ENCODE measurements at regions not wholly inside any gene's neighbourhood (a gene's known extent, or its start where the extent isn't known, plus 50 kb on each side); places are given as distances from the start of the nearest gene placed in this dataset.

GRCh38 chr9:118058227-118058626 lies 354.0 kb downstream of the TLR4 start:
- DNase-seq (ENCODE audit: low read depth in 3 of 3), result no peak

DNA sequence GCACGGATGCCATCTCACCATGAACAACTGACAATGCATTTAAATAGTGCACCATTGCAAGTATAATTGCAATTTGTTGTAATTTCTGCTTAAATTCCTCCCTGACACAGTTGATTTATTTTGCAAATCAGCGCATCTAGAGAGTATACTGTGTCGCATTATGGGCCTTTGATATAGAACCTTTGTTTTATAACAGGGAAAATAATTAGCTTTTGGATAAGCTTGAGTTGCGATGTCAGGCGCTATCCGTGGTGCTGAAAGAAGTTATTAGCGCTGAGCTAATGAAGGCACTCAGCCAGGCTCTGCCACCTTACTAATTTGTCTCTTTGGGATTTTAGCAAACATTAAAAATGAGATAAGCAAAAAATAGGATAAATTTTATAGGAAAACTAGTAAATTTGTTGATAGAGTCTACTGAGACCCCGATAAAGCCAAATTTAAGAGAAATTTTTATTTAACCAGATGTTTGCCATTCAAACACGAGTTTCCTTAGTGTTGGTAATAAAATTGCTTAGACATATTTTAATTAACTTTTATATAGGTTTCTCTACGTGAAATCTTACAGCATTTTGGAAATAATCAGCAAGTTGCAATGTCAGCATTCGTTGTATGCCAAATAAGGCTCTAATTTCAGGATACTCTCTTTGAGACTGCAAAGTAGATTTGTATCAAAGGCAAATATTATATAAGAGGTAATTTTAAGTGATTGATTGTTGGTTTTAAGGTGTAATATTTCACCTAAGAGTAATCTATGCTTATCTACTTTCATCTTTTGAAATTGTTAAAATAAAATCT lies 355.5 kb downstream of the TLR4 start:
- DNase-seq (ENCODE audit: low read depth in 3 of 3), result no peak

DNA sequence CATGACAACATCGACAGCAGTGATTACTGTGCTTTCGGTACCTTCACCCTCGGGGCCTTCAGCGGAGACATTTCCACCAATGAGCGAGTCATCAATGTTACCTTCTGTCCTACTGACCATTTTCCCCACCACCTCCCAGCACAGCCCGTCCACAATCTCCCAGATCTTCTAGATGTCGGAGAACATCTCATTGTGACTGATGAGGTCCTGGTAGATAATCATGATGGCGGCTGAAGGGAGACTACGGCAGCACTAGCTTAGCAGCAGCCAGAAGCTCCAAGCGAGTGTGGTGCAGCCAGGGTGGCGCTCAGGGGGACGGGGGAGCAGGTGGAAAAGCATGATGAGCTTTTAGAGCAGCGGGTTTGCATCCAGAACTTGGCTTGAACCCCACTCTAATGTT lies 379.0 kb downstream of the TLR4 start:
- DNase-seq (ENCODE audit: low read depth in 3 of 3), result no peak

GRCh38 chr9:118088090-118088489 lies 383.9 kb downstream of the TLR4 start:
- no peak for DNase-seq (ENCODE audit: low read depth in 3 of 3)

DNA sequence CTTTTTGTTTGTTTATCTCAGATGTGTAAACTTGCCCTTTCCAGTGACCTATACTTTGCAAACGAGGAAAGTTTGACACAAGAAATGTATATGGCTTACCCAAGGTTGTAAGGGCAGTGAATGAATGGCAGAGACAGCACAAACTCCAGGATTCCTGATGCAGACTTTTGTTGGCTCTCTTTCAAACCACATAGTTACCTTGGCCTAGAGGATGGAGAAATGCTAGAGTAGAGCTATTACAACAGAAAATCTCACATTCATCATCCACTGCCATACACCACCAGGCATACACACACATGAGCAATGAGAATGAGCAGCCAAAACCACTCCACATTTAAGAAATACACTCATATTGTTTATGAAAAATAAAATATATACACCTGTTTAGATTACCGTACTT lies 387.0 kb downstream of the TLR4 start:
- no peak for DNase-seq (ENCODE audit: low read depth in 3 of 3)

DNA sequence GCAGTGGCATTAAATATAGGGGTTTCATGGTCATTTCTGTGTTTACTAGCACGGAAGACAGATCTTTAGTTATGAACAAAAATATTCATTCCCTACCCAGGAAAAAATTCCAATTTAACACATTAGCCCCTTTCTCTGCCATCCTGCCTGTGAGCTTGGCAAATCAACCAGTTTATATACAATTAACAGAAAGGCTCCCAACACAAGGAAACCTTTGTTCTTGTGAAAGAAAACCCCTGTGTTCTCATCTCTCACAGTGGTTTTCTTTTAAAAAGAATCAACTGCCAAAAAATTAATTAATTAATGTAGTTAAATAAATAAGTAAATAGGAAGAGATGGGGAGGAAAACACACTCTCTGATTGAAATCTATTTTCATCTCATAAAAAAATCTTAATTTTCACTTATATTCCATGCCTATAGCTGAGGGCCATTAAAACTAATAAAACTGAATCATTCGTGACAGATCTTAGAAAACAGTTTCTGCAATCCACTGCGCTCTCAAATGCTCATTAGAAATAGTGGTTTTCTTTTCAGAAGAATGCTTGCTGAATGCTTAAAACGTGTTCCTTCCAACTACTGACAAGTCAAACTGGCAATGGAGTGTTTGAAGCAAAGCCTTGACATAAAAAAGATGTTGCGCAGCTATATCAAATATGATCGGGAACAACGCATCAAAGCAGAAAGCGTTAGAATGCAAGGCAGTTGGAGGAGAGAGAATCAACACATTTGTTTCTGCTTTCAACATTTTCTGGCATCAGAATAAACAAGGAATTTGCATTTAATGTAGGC lies 387.7 kb downstream of the TLR4 start:
- no peak for DNase-seq (ENCODE audit: low read depth in 3 of 3)

DNA sequence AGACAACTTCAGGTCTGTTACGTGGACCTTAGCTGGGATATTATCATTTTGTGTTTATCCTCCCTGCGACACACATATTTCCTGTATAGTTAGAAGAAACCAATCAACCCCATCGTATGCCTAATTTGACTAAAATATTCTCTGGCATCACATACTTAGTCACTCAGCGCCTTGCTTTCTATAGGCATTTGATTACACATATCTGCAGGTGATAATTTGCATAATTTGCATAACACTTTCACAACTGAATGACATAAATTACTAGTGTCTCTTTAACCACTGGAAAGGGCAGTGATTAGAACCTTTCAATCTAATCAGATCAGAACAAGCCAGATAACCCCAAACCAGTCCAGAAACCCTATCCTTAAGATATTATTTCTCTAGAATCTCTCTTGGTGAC lies 390.2 kb downstream of the TLR4 start:
- no peak for DNase-seq (ENCODE audit: low read depth in 3 of 3)

DNA sequence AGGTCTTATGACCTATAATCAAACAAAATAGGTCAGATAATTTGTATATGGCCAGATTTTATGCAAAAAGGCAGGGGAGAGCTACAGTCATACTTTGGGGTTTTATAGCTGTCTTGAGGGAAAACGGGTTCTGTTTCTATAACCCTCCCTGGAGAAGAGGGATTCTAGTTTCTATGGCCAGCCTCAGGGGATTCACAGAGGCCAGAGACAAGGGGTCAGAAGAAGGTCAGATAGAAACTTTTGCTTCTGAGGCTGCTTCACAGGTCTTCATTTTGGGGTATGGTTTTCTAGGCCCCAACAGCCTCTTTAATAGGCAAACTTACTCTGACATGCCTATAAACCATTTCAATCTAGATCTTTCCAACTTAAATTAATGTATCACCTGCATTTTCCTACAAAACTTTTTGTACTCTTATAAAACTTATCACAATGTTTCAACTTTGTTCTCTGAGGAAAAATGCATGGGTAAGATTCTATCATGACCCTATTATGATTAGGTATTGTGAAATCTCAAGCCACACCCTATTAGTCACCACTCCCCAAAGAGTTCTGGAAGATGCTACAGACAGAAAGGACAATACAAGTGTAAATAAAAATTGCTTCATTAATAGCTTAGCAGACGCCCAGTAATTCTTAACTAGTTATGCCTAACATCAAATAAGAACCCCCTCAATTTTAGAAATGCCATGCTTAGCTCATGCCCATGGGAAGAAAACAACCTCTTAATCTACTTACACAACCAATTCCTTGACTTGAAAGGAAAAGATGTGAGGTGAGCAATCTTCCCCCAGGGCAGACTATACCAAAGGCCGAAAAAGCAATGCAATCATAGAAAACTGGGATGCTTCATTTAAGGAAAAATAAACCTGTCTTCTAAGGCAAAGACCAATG lies 396.6 kb downstream of the TLR4 start:
- DNase-seq (ENCODE audit: low read depth in 3 of 3), result no peak

DNA sequence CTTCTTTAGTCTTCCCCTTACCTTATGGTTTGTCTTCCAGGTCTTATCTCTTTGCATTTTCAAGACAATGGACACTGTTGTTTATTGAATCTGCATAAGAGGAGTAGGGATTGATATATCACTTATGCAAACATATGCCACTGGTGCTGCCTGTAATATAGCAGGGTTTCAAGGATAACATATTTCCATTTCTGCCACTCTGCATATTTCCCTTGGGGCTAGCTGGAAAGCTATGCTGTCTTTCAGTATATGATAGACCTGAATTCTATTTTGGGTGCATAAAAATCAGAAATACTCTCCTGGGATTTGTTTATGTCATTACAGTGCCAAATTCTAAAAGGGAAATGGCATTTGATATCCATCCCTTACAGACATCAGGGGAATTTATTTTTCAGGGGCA lies 400.2 kb downstream of the TLR4 start:
- DNase-seq (ENCODE audit: low read depth in 3 of 3), result no peak

- no peak for DNase-seq (ENCODE audit: low read depth in 3 of 3)
These were observed 404.8 kb downstream of the TLR4 start for GRCh38 chr9:118108971-118109370.

GRCh38 chr9:118109542-118109941 lies 405.3 kb downstream of the TLR4 start:
- DNase-seq (ENCODE audit: low read depth in 3 of 3), result no peak

- no peak for DNase-seq (ENCODE audit: low read depth in 3 of 3)
These were observed 417.2 kb downstream of the TLR4 start for GRCh38 chr9:118121361-118121760.

- DNase-seq (ENCODE audit: low read depth in 3 of 3), result no peak
These were observed 424.1 kb downstream of the TLR4 start for GRCh38 chr9:118128313-118128712.

- DNase-seq (ENCODE audit: low read depth in 3 of 3), result no peak
These were observed 425.3 kb downstream of the TLR4 start for GRCh38 chr9:118129541-118129940.

DNA sequence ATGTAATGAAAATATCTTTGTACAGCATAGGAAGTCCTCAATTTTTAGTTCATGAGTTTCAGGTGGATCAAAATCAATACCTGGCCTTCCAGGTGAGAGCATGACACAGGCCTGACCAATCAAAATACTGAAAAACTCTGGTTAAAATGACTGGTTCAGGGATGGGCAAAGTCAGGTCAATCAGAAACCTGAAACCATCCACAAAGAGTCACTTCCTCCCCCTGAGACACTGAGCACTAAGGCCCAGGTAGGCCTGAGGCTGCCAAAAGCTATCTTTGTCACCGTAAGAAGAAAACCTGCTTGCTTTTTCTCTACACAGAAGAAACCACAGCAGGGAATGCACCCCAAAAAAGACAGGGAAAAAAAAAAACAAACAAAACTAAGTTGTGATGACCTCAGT lies 444.8 kb downstream of the TLR4 start:
- DNase-seq (ENCODE audit: low read depth in 3 of 3), result no peak

DNA sequence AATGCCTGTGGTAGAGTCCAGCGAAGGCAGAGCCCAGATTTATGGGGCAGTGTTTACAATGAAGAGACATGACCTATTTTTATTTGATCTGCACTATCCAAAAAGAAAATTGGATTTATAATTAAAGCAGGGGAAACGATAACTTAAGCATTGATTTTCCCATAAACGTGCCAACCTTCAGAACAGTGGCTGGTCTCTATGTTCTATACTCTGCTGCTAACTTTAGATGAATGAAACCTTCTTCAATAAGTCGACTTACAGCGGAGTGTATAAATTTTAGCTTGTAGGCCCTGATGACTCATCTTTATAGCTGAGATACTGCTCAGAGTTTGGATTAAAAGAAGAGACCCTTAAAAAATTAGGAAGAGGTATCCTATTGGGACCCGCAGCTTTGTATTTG lies 452.6 kb downstream of the TLR4 start:
- DNase-seq (ENCODE audit: low read depth in 3 of 3), result no peak

GRCh38 chr9:118162716-118163115 lies 458.5 kb downstream of the TLR4 start:
- no peak for DNase-seq (ENCODE audit: low read depth in 3 of 3)

GRCh38 chr9:118163751-118164150 lies 459.5 kb downstream of the TLR4 start:
- DNase-seq (ENCODE audit: low read depth in 3 of 3), result no peak

- DNase-seq (ENCODE audit: low read depth in 3 of 3), result no peak
These were observed 461.2 kb downstream of the TLR4 start for GRCh38 chr9:118165451-118165850.

DNA sequence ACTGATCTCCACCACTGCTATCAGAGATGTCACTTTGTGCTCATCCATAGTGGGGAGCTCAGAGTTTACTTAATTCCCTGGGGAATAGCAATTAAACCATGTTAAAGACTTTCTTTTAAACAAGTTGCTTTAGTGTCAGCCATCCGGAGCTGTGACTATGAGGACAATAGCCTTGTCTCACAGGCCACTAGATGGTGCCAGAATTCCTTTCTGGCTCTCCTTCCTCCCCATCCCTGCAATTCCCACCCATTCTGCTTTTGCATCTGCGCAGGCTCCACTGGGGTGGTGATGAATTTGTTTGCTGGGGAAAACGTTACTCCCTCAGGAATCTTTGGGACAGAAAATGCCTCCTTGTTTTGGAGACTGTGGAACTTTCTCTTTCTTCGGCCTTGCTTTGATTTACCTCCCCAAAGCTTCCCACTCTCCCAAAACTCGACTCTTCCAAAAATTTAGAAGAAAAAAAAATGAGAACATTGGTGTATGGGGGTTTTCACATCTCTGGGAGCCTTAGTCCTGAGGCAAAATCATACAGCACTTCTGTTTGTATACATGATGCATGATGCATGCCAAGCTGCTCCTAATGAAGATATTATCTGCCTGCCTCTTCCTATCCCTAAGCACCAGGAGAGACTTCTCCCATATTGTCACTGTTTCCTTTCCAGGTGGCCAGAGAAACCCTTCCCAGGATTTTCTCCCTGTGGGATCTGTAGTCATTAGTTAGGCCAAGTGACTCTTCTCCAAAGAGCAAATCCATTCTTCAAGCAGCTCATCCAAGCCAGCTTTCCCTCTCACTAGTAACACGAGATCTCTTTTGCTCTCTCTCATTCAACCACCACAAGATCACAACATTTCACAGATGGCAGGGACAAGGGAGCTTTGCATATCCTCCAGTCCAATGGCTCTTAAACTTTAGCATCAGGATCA lies 466.1 kb downstream of the TLR4 start:
- DNase-seq (ENCODE audit: low read depth in 3 of 3), result no peak

GRCh38 chr9:118177241-118177640 lies 473.0 kb downstream of the TLR4 start:
- DNase-seq (ENCODE audit: low read depth in 3 of 3), result no peak
